H9 (cell line): ENCODE measurements at regions not wholly inside any gene's neighbourhood (a gene's known extent, or its start where the extent isn't known, plus 50 kb on each side); places are given as distances from the start of the nearest gene placed in this dataset.

Experiments used
- DNase-seq: peaks from one replicate; pipeline ENCODE4 v3.0.0-alpha.2; 2017
- H2AFZ ChIP-seq: one replicate; pipeline ENCODE4 v1.6.1; 2013; ENCODE audit warnings: mild to moderate bottlenecking, low read length, control low read depth, moderate library complexity
- H2AK5ac ChIP-seq: 2 replicates; pipeline ENCODE4 v1.6.1; 2013; ENCODE audit warnings: low read length, control low read depth, mixed read lengths; ENCODE audit not compliant: insufficient read length
- H2BK120ac ChIP-seq: one replicate; pipeline ENCODE4 v1.6.1; 2013; ENCODE audit warnings: low read depth, mild to moderate bottlenecking, low read length, control low read depth, inconsistent platforms; ENCODE audit not compliant: poor library complexity, severe bottlenecking
- H2BK12ac ChIP-seq: 2 replicates; pipeline ENCODE4 v1.6.1; 2013; ENCODE audit warnings: low read length, control low read depth, mixed read lengths, low read depth; ENCODE audit not compliant: insufficient read length
- H2BK15ac ChIP-seq: 2 replicates; pipeline ENCODE4 v1.6.1; 2013; ENCODE audit warnings: low read depth, low read length, control low read depth
- H2BK20ac ChIP-seq: one replicate; pipeline ENCODE4 v1.6.1; 2013; ENCODE audit warnings: low read depth, mild to moderate bottlenecking, low read length, control low read depth, inconsistent platforms; ENCODE audit not compliant: poor library complexity, severe bottlenecking
- H2BK5ac ChIP-seq: 2 replicates; pipeline ENCODE4 v1.6.1; 2013; ENCODE audit warnings: low read length, control low read depth, mixed read lengths; ENCODE audit not compliant: insufficient read length
- H3K14ac ChIP-seq: 2 replicates; pipeline ENCODE4 v1.6.1; 2013; ENCODE audit warnings: low read length, control low read depth; ENCODE audit not compliant: insufficient read depth
- H3K18ac ChIP-seq: 2 replicates; pipeline ENCODE4 v1.6.1; 2013; ENCODE audit warnings: low read depth, mild to moderate bottlenecking, mixed read lengths, low read length, control low read depth; ENCODE audit not compliant: insufficient read length
- H3K23ac ChIP-seq: 2 replicates; pipeline ENCODE4 v1.6.1; 2013; ENCODE audit warnings: low read length, control low read depth, mixed read lengths, low read depth; ENCODE audit not compliant: insufficient read length
- H3K23me2 ChIP-seq: 2 replicates; pipeline ENCODE4 v1.6.1; 2013; ENCODE audit warnings: low read depth, mild to moderate bottlenecking, mixed read lengths, low read length, control low read depth; ENCODE audit not compliant: insufficient read length, poor library complexity, severe bottlenecking
- H3K27ac ChIP-seq: 2 replicates; pipeline ENCODE4 v1.5.1; 2013; ENCODE audit warnings: low read length, control low read depth, mixed read lengths, low read depth; ENCODE audit not compliant: insufficient read length
- H3K27me3 ChIP-seq: 2 replicates; pipeline ENCODE4 v1.6.1; 2013; ENCODE audit warnings: low read length, control low read depth, inconsistent platforms; ENCODE audit not compliant: insufficient read depth
- H3K4ac ChIP-seq: 2 replicates; pipeline ENCODE4 v1.6.1; 2013; ENCODE audit warnings: low read depth, mild to moderate bottlenecking, control low read depth, inconsistent platforms, low read length, moderate library complexity
- H3K4me1 ChIP-seq: 2 replicates; pipeline ENCODE4 v1.6.1; 2013; ENCODE audit warnings: low read length, control low read depth, inconsistent platforms; ENCODE audit not compliant: insufficient read depth
- H3K4me2 ChIP-seq: 2 replicates; pipeline ENCODE4 v1.6.1; 2013; ENCODE audit warnings: low read length, control low read depth, mixed read lengths; ENCODE audit not compliant: insufficient read length, insufficient read depth
- H3K56ac ChIP-seq: 2 replicates; pipeline ENCODE4 v1.6.1; 2013; ENCODE audit warnings: low read depth, mild to moderate bottlenecking, mixed read lengths, low read length, control low read depth; ENCODE audit not compliant: insufficient read length
- H3K79me1 ChIP-seq: 2 replicates; pipeline ENCODE4 v1.6.1; 2013; ENCODE audit warnings: low read depth, mild to moderate bottlenecking, moderate library complexity, low read length, control low read depth, inconsistent platforms; ENCODE audit not compliant: insufficient read depth, poor library complexity, severe bottlenecking
- H3K79me2 ChIP-seq: 2 replicates; pipeline ENCODE4 v1.6.1; 2013; ENCODE audit warnings: low read length, control low read depth, inconsistent platforms; ENCODE audit not compliant: insufficient read depth
- H3K9ac ChIP-seq: 2 replicates; pipeline ENCODE4 v1.6.1; 2013; ENCODE audit warnings: low read length, control low read depth, mixed read lengths; ENCODE audit not compliant: insufficient read length; ENCODE audit errors: extremely low read depth
- H3K9me3 ChIP-seq: one replicate; pipeline ENCODE4 v1.6.1; 2013; ENCODE audit warnings: low read depth, low read length, inconsistent platforms; ENCODE audit not compliant: control insufficient read depth
- H3T11ph ChIP-seq: one replicate; pipeline ENCODE4 v1.6.1; 2013; ENCODE audit warnings: mild to moderate bottlenecking, low read length, control low read depth, inconsistent platforms
- H4K20me1 ChIP-seq: one replicate; pipeline ENCODE4 v1.6.1; 2013; ENCODE audit not compliant: control insufficient read depth, insufficient read length, insufficient read depth
- H4K5ac ChIP-seq: 2 replicates; pipeline ENCODE4 v1.6.1; 2013; ENCODE audit warnings: low read depth, mild to moderate bottlenecking, mixed read lengths, low read length, control low read depth; ENCODE audit not compliant: insufficient read length
- H4K8ac ChIP-seq: replicated peaks from 2 replicates; pipeline ENCODE4 v1.6.1; 2013; ENCODE audit warnings: low read length, control low read depth, mixed read lengths, low read depth; ENCODE audit not compliant: insufficient read length
- H4K91ac ChIP-seq: 2 replicates; pipeline ENCODE4 v1.6.1; 2013; ENCODE audit warnings: low read depth, mild to moderate bottlenecking, moderate library complexity, mixed read lengths, low read length, control low read depth; ENCODE audit not compliant: insufficient read length
- H3K27ac Mint-ChIP-seq, 3 experiments: 2 replicates in 2 of 3; 3 replicates in 1 of 3; pipeline ENCODE4 v1.8.0; 2020 to 2021; ENCODE audit warnings: mixed read lengths in 3 of 3, mild to moderate bottlenecking in 1 of 3, moderate library complexity in 1 of 3
- H3K27me3 Mint-ChIP-seq: 2 replicates; pipeline ENCODE4 v1.8.0; 2021; ENCODE audit warnings: low read depth, mild to moderate bottlenecking, moderate library complexity, mixed read lengths
- H3K36me3 Mint-ChIP-seq, 3 experiments: 2 replicates in 2 of 3; 3 replicates in 1 of 3; pipeline ENCODE4 v1.8.0; 2020 to 2021; ENCODE audit warnings: low read depth in 3 of 3, mixed read lengths in 3 of 3; ENCODE audit not compliant: insufficient read depth in 1 of 3
- H3K4me1 Mint-ChIP-seq, 2 experiments: 2 replicates each; pipeline ENCODE4 v1.8.0; 2020; ENCODE audit warnings: mixed read lengths in 2 of 2
- H3K4me3 Mint-ChIP-seq, 2 experiments: 2 replicates in 1 of 2; 3 replicates in 1 of 2; pipeline ENCODE4 v1.8.0; 2020 to 2021; ENCODE audit warnings: mild to moderate bottlenecking in 2 of 2, mixed read lengths in 2 of 2, moderate library complexity in 1 of 2
- H3K9me3 Mint-ChIP-seq, 2 experiments: 2 replicates in 1 of 2; 3 replicates in 1 of 2; pipeline ENCODE4 v1.8.0; 2020; ENCODE audit warnings: mild to moderate bottlenecking in 2 of 2, mixed read lengths in 2 of 2, moderate library complexity in 1 of 2
- CTCF ChIP-seq: fragments of 200-600 bp; sonication (generic); conservative IDR thresholded peaks from 3 replicates; pipeline ENCODE4 v1.8.0; 2021; ENCODE audit warnings: antibody characterized with exemption, mild to moderate bottlenecking
- WGBS: extraction: QIAGEN DNeasy Blood & Tissue Kit; methylation state at CpG from one replicate; pipeline ENCODE4 v1.1.7; 2013; ENCODE audit warnings: missing lambda C conversion rate, low lambda C conversion rate, mixed read lengths; ENCODE audit not compliant: insufficient read length; ENCODE audit errors: extremely low coverage; 5-methylcytosine and 5-hydroxymethylcytosine counted together

DNA sequence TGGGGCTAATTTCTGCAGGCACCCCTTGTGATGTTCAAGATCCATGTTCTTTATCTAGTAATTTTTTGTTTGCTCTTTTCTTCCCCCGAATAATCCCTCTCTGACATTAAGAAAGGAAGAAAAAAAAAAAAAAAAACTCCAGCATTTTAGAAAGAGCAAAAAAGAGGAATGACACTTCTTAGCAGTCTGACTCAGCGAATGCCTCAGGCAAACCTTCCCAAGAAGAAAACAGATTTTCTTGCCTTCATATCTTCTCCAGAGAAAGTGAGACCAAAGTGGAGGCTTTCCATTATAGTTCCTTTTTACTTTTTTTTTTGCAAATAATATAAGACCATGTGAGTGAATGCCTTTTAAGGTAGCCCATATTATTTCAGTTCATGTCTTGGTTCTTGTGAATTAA, 479.0 kb upstream of the SYT1 start:
- no peak overlapping the region for H4K5ac ChIP-seq
- no peaks in the 10 kb centered on the region for H3K27me3 ChIP-seq
- no peak overlapping the region for H2BK5ac ChIP-seq
- no peak overlapping the region for H3K4ac ChIP-seq
- no peaks in the 10 kb centered on the region for H3K23me2 ChIP-seq
- DNase-seq: no peak
- no peak overlapping the region for H4K8ac ChIP-seq
- no peak overlapping the region for H3K4me2 ChIP-seq
- no peak overlapping the region for H2BK15ac ChIP-seq
- H2BK120ac ChIP-seq: no peak overlapping the region
- no peaks in the 10 kb centered on the region for H4K20me1 ChIP-seq
- H3K79me2 ChIP-seq: no peaks in the 10 kb centered on the region
- H2BK20ac ChIP-seq: no peak overlapping the region
- no peak overlapping the region for H2AFZ ChIP-seq
- H2BK12ac ChIP-seq: no peak overlapping the region
- no peak overlapping the region for H3T11ph ChIP-seq
- H2AK5ac ChIP-seq: no peak overlapping the region
- peaks cover 5 to 9% of the 10 kb centered on the region in 2 experiments for H3K4me1 Mint-ChIP-seq
- no peak overlapping the region for H4K91ac ChIP-seq
- H3K23ac ChIP-seq: no peak overlapping the region
- TF ChIP-seq CTCF: no peak
- H3K36me3 Mint-ChIP-seq: no peaks in the 10 kb centered on the region; a peak in 1 of 7 replicates
- no peaks in the 10 kb centered on the region; the same call in 1 of the 2 replicates for H3K27me3 Mint-ChIP-seq
- H3K27ac Mint-ChIP-seq: no peak overlapping the region
- H3K4me1 ChIP-seq: no peaks in the 10 kb centered on the region
- no peaks in the 10 kb centered on the region for H3K79me1 ChIP-seq
- H3K9ac ChIP-seq: no peak overlapping the region
- H3K9me3 ChIP-seq: no peaks in the 10 kb centered on the region
- H3K9me3 Mint-ChIP-seq: peaks cover 0 to 2% of the 10 kb centered on the region in 2 experiments; a peak in 2 of 5 replicates
- H3K14ac ChIP-seq: no peak overlapping the region
- H3K18ac ChIP-seq: no peak overlapping the region
- no CpG with 5 or more reads among the region's 2 CpGs for WGBS
- no peak overlapping the region for H3K4me3 Mint-ChIP-seq
- H3K27ac ChIP-seq: no peak overlapping the region
- H3K56ac ChIP-seq: no peak overlapping the region
